Testis (tissue), 2 donors: ENCODE measurements at regions not wholly inside any gene's neighbourhood (a gene's known extent, or its start where the extent isn't known, plus 50 kb on each side); places are given as distances from the start of the nearest gene placed in this dataset.

Experiments used
- CTCF ChIP-seq, 3 experiments: fragments of 450-650 bp in 2 of 3; fragments of 200-600 bp in 1 of 3; sonication (generic) in 1 of 3; IDR thresholded peaks; one replicate each; pipeline ENCODE4 v1.5.1; 2016 to 2019; ENCODE audit warnings: antibody characterized with exemption in 3 of 3, mild to moderate bottlenecking in 2 of 3, moderate library complexity in 1 of 3
- POLR2A ChIP-seq: fragments of 450-650 bp; IDR thresholded peaks from one replicate; pipeline ENCODE4 v1.6.1; 2017; ENCODE audit warnings: antibody characterized with exemption, mild to moderate bottlenecking, moderate library complexity

DNA sequence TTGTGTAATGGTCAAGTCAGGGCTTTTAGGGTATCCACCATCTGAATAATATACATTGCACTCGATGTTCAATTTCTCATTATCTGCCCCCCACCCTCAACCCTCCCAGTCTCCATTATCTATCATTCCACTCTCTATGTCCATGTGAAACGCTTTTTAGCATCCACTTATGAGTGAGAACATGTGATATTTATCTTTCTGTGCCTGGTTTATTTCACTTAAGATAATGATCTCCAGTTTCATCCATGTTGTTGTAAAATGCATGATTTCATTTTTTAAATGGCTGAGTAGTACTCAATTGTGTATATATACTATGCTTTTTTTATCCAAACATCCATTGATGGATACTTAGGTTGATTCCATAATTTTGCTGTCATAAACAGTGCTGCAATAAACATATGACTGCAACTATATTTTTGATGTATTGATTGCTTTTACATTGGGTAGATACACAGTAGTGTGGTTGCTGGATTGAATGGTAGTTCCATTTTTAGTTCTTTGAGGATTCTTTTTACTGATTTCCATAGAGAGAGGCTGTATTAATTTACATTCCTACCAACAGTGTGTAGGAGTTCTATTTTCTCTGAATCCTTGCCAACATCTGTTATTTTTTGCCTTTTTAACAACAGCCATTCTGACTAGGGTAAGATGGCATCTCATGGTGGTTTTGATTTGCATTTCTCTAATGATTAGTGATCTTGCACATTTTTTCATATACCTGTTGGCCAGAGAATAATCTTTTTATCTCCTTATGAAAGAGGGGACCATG is 332.9 kb upstream of the TGFBR2 start:
- TF ChIP-seq POLR2A (no peak), CTCF (IDR thresholded peaks at IDR 0.05) (no peak)
